Amygdala (tissue), 56 donors: ENCODE measurements at regions not wholly inside any gene's neighbourhood (a gene's known extent, or its start where the extent isn't known, plus 50 kb on each side); places are given as distances from the start of the nearest gene placed in this dataset.
"Not testable (repeated sequence)": the region's sequence is repeated elsewhere in the genome, so short reads cannot be mapped to it uniquely, and the experiment has no call there.

Experiments
- DNase-seq, 56 donors: peaks; one replicate each; lab custom pipeline; 2025; lab: John Stamatoyannopoulos, UW

GRCh38 chr5:67896930-67897313 lies 318.6 kb upstream of the PIK3R1 start:
- no peak for DNase-seq

- no peak for DNase-seq
These were observed 319.1 kb upstream of the PIK3R1 start for GRCh38 chr5:67896311-67896929.

- not testable (repeated sequence) for DNase-seq
These were observed 325.7 kb upstream of the PIK3R1 start for GRCh38 chr5:67889870-67890269.

- no peak for DNase-seq
These were observed 327.8 kb upstream of the PIK3R1 start for GRCh38 chr5:67887748-67888161.

- no peak for DNase-seq
These were observed 328.8 kb upstream of the PIK3R1 start for GRCh38 chr5:67886761-67887160.

GRCh38 chr5:67880876-67881275 lies 334.7 kb upstream of the PIK3R1 start:
- no peak for DNase-seq

GRCh38 chr5:67880511-67880805 lies 335.1 kb upstream of the PIK3R1 start:
- no peak for DNase-seq

- DNase-seq: no peak
These were observed 335.7 kb upstream of the PIK3R1 start for GRCh38 chr5:67879620-67880510.

DNA sequence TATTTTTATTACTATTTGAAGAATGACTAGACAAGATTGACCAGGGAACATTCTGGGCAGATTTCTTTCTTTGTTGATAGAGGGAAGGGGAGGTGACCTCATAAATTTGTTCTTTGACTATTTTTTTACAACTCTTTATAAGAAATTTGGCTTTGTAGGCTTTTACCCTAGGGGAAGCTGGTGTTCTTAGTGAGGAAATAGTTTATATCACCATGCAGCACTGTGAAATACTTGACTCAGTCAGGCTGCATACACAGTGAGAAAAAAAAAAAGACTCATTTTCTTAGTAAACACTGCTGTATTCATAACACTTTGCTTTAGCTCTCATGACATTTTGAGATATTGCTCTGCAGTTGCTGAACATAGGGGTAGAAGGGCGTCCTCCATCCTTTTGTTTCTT lies 336.6 kb upstream of the PIK3R1 start:
- DNase-seq: no peak

GRCh38 chr5:67876371-67876770 lies 339.2 kb upstream of the PIK3R1 start:
- DNase-seq: no peak

- no peak for DNase-seq
These were observed 340.0 kb upstream of the PIK3R1 start for GRCh38 chr5:67875601-67876000.

DNA sequence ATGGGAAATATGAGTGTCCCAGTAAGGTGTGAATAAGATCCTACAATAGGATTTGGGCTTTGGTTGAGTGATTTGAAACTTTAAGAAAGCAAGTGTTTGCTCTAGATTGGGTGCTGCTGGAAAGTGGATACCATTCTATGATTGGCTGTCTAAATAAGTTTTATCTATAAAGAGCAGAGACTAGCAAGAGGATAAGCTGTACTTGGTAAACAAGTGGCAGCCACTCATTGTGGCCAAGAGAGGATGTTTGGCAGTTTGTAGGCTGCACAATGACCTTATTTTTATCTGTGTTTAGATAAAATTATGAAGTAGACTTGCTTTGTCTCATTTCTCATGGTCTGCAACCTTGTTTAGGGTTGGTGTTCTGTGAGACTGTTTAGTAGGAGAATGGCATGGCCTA lies 341.6 kb upstream of the PIK3R1 start:
- DNase-seq: no peak

DNA sequence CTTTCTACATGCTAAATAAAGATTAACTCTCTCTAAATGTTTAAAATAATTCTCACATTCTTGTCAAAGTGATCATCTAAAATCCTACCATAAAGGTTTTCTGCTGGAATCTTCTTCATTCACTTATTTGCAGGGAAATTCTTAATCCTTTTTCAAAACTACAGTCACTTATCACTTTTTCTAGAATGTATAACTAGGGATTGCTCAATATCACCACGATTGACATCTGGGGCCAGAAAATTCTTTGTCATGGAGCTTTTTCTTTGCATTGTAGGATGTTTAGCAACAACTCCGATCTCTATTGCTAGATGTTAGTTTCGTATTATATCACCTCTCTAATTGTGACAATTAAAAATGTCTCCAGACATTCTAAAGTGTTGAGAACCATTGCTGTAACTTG lies 344.9 kb upstream of the PIK3R1 start:
- DNase-seq: no peak

DNA sequence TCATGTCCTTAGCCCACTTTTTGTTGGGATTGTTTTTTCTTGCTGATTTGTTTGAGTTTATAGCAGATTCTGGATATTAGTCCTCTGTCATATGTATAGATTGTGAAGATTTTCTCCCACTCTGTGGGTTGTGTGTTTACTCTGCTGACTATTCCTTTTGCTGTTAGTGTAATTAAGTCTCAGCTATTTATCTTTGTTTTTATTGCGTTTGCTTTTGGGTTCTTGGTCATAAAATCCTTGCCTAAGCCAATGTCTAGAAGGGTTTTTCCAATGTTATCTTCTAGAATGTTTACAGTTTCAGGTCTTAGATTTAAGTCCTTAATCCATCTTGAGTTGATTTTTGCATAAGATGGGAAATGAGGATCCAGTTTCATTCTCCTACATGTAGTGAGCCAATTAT lies 351.2 kb upstream of the PIK3R1 start:
- DNase-seq: not testable (repeated sequence)

DNA sequence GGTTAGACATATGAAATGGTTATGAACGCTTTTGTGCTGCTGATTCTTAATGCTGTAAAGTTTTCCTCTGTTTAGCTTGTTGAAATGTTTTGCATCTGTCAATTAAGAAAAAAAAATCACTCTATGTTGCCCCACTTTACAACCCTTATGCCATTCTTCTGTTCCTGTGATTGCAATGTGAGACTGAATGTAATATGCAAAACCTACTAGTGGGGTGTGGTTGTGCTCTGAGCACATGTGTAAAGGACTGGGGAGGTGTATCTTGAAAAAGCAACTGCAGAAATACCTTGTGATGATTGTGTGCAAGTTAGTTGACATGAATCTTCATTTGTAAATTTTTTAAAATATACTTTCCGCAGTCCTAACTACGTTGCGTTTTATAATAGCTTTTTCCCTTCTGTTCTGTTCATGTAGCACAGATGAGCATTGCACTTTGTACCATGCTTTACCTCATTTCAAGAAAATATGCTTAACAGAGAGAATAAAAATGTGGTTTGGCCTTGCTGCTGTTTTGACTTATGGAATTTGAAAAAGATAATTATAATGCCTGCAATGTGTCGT lies 357.0 kb upstream of the PIK3R1 start:
- no peak for DNase-seq

DNA sequence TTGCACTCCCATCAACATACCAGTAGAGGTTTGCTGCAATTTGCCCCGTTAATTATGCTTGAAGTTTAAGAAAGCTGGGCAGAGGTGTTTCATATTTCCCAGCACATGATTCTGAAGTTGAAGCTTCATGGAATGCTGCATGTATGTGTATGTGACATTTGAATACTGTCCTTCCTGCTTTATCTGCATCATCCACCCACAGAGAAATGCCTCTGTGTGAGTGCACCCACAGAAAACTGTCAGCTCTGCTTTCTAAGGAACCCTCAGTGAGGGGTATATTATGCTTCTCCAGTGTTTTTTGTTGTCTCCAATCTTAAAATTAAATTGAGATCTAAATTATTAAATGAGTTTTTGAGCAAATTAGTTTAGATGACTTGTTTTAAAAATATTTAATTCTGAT lies 358.1 kb upstream of the PIK3R1 start:
- DNase-seq: no peak

DNA sequence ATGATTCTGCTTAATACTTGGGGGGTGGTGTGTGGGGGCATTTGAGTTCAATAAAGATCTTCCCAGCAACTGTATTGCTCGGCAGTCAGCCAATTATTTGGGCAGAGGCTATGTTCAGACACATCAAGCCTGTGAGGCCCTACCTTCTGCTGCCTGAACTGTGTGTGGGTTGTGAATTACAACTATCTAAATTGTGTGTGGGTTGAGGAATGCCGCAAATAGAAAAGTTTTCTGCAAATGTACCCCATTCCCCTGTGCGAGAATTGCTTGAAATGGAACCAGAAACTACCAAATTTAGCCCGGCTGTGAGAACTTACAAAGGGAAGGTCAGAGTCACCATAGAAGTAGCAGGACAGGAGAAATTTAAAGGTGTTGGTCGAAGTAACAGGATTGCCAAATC lies 360.0 kb upstream of the PIK3R1 start:
- peak in 8 of 56 donors; percentile 1 to 18 (median 8) for DNase-seq

GRCh38 chr5:67850906-67851305 lies 364.6 kb upstream of the PIK3R1 start:
- DNase-seq: not testable (repeated sequence)

- no peak for DNase-seq
These were observed 370.6 kb upstream of the PIK3R1 start for GRCh38 chr5:67844924-67845323.

DNA sequence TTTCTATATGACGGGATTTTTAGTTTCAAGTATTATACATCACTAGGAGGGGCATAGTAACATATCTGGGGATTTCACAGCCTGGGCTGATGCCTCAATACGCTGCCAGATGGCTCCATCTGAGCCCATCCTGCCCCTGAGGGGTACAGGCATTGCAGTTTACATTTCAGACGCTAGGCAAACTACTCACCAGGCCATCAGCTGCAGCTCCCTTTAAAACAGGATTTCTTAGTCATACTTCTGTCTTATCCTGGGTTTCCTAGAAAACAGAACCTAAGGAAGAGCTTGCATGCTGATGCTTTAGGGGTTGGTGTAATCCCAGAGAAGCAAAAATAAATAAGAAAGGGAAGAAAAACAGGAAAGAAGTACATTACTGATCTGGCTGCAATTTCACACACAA lies 372.8 kb upstream of the PIK3R1 start:
- no peak for DNase-seq

- not testable (repeated sequence) for DNase-seq
These were observed 378.3 kb upstream of the PIK3R1 start for GRCh38 chr5:67837225-67837624.

- not testable (repeated sequence) for DNase-seq
These were observed 379.1 kb upstream of the PIK3R1 start for GRCh38 chr5:67836496-67836895.
